Activated CD4-positive, alpha-beta memory T cell treated with anti-CD3 and anti-CD28 coated beads for 36 hours (primary cell): ENCODE measurements at regions not wholly inside any gene's neighbourhood (a gene's known extent, or its start where the extent isn't known, plus 50 kb on each side); places are given as distances from the start of the nearest gene placed in this dataset.
"Not testable (repeated sequence)": the region's sequence is repeated elsewhere in the genome, so short reads cannot be mapped to it uniquely, and the experiment has no call there.

Experiments used
- CTCF ChIA-PET: fragments of 350-600 bp; sonication (Branson Sonifier 250); formaldehyde crosslinking; loops from one replicate; lab custom pipeline; 2021; ENCODE audit warnings: antibody characterized with exemption, inconsistent platforms; lab: Charles Lee
- POLR2A ChIA-PET: fragments of 350-600 bp; sonication (Branson Sonifier 250); formaldehyde crosslinking; loops from one replicate; lab custom pipeline; 2021; ENCODE audit warnings: antibody characterized with exemption; lab: Charles Lee
- DNase-seq: peaks from one replicate; pipeline ENCODE4 v3.0.0-alpha.2; 2020
- H3K27ac Mint-ChIP-seq: one replicate; pipeline ENCODE4 v1.8.0; 2021; ENCODE audit warnings: mixed read lengths
- H3K27me3 Mint-ChIP-seq: one replicate; pipeline ENCODE4 v1.8.0; 2021; ENCODE audit warnings: mixed read lengths
- H3K36me3 Mint-ChIP-seq: one replicate; pipeline ENCODE4 v1.8.0; 2021; ENCODE audit warnings: mixed read lengths
- H3K4me1 Mint-ChIP-seq: one replicate; pipeline ENCODE4 v1.8.0; 2021; ENCODE audit warnings: low read depth, mixed read lengths
- H3K4me3 Mint-ChIP-seq: one replicate; pipeline ENCODE4 v1.8.0; 2021; ENCODE audit warnings: mild to moderate bottlenecking, mixed read lengths
- H3K9me3 Mint-ChIP-seq: one replicate; pipeline ENCODE4 v1.8.0; 2021; ENCODE audit warnings: mixed read lengths
- intact Hi-C: fragments of 100-400 bp; cut with micrococcal nuclease; formaldehyde crosslinking; loops from one replicate; pipeline ENCODE4 v1.15.1; 2023

- no peak overlapping the region for H3K4me3 Mint-ChIP-seq
- H3K4me1 Mint-ChIP-seq: no peaks in the 10 kb centered on the region
- POLR2A ChIA-PET: no interaction called here
- peaks cover 44% of the 10 kb centered on the region for H3K9me3 Mint-ChIP-seq
- H3K27ac Mint-ChIP-seq: no peak overlapping the region
- H3K36me3 Mint-ChIP-seq: peaks cover 4% of the 10 kb centered on the region
- intact Hi-C loops: no loop called here
- no peaks in the 10 kb centered on the region for H3K27me3 Mint-ChIP-seq
- no peak for DNase-seq
- CTCF ChIA-PET: no interaction called here
Observed at GRCh38 chrX:55981603-55982002, 250.6 kb upstream of the KLF8 start.

DNA sequence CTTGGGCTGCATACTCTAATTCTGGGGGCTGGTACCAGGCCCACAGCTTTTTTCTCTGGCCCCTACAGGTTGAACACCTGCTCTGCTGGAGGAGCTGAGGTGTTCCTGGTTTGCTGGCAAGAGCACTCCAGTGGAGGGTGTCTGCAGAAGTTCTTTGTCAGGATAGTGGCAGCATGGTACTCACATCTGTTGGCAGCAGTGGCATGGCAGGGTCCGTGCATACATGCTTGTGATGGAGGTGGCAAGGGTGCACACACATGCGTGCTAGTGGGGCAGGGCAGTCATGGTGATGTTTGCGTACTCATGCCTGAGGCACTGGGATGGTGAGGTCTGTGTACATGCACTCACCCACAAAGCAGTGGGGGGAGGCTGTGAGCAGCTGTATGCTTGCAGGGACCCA, 235.5 kb upstream of the KLF8 start:
- CTCF ChIA-PET: no interaction called here
- intact Hi-C loops: no loop called here
- Mint-ChIP-seq H3K27ac (no peak overlapping the region), H3K27me3 (no peaks in the 10 kb centered on the region), H3K36me3 (peaks cover 10% of the 10 kb centered on the region), H3K4me3 (no peak overlapping the region), H3K4me1 (no peaks in the 10 kb centered on the region), H3K9me3 (peaks cover 27% of the 10 kb centered on the region)
- POLR2A ChIA-PET: no interaction called here
- no peak for DNase-seq

DNA sequence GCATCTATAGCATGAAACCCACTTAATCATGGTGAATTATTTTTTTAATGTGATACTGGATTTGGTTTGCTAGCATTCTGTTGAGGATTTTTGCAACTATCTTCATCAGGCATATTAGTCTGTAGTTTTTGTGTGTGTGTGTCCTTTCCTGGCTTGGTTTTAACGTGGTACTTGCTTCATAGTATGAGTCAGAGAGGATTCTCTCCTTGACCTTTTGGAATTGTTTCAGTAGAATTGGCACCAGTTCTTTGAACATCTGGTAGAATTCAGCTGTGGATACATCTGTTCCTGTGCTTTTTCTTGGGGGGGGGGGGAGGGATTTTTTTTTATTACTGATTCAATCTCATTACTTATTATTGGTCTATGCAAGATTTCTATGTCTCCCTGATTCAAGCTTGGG, 232.0 kb upstream of the KLF8 start:
- no peak overlapping the region for H3K27ac Mint-ChIP-seq
- no peaks in the 10 kb centered on the region for H3K4me1 Mint-ChIP-seq
- H3K4me3 Mint-ChIP-seq: no peak overlapping the region
- no peak for DNase-seq
- intact Hi-C loops: no loop called here
- CTCF ChIA-PET: no interaction called here
- H3K9me3 Mint-ChIP-seq: peaks cover 1% of the 10 kb centered on the region
- H3K27me3 Mint-ChIP-seq: no peaks in the 10 kb centered on the region
- POLR2A ChIA-PET: no interaction called here
- peaks cover 4% of the 10 kb centered on the region for H3K36me3 Mint-ChIP-seq

- DNase-seq: no peak
- H3K4me3 Mint-ChIP-seq: no peak overlapping the region
- intact Hi-C loops: no loop called here
- ChIA-PET POLR2A (no interaction called here), CTCF (no interaction called here)
- H3K9me3 Mint-ChIP-seq: peaks cover 1% of the 10 kb centered on the region
- H3K27ac Mint-ChIP-seq: no peak overlapping the region
- H3K36me3 Mint-ChIP-seq: peaks cover 4% of the 10 kb centered on the region
- no peaks in the 10 kb centered on the region for H3K4me1 Mint-ChIP-seq
- no peaks in the 10 kb centered on the region for H3K27me3 Mint-ChIP-seq
Observed at GRCh38 chrX:56000729-56001128, 231.4 kb upstream of the KLF8 start.

DNA sequence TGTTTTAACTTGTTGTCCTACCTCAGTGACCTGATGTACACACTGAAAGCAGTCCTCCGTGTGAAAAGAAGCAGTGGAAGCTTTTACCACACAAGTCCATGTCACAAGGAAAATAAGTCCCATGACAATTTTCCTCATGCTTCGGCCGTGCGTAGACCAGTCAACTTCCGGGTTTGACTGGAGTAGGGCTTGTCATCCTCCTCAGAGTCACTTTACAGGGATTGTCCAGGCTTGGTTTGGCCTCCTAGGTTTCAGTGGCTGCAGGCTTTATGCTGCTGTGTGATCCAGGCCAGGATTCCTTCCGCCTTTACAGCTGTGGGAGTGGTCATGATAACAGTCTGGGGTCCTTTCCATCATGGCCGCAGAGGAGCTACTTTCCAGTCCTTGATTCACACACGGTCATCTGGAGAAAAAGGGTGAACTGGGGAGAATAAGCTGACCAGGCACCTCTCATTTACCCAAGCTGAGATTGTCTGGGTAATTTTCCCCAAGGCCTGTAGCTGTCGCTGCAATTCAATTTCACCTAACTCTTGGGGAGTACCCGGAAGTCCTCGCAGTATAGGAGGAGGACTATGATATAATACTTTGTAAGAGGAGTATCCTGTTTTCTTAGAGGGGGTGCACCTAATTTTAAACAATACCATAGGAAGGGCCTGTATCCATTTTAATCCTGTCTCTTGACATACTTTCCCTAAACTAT, 206.1 kb upstream of the KLF8 start:
- CTCF ChIA-PET: no interaction called here
- intact Hi-C loops: no loop called here
- H3K27me3 Mint-ChIP-seq: no peaks in the 10 kb centered on the region
- H3K36me3 Mint-ChIP-seq: no peaks in the 10 kb centered on the region
- no peak overlapping the region for H3K27ac Mint-ChIP-seq
- no peak overlapping the region for H3K4me3 Mint-ChIP-seq
- POLR2A ChIA-PET: no interaction called here
- no peak for DNase-seq
- H3K4me1 Mint-ChIP-seq: no peaks in the 10 kb centered on the region
- no peaks in the 10 kb centered on the region for H3K9me3 Mint-ChIP-seq

GRCh38 chrX:56026815-56027214, 205.3 kb upstream of the KLF8 start:
- POLR2A ChIA-PET: no interaction called here

GRCh38 chrX:56029188-56029587, 203.0 kb upstream of the KLF8 start:
- DNase-seq: no peak
- no peaks in the 10 kb centered on the region for H3K36me3 Mint-ChIP-seq
- intact Hi-C loops: no loop called here
- H3K4me3 Mint-ChIP-seq: no peak overlapping the region
- ChIA-PET CTCF (no interaction called here), POLR2A (no interaction called here)
- no peak overlapping the region for H3K27ac Mint-ChIP-seq
- H3K4me1 Mint-ChIP-seq: no peaks in the 10 kb centered on the region
- no peaks in the 10 kb centered on the region for H3K27me3 Mint-ChIP-seq
- H3K9me3 Mint-ChIP-seq: no peaks in the 10 kb centered on the region

More at GRCh38 chrX:56026815-56027214, 205.3 kb upstream of the KLF8 start:
- Mint-ChIP-seq H3K4me1 (no peaks in the 10 kb centered on the region), H3K9me3 (no peaks in the 10 kb centered on the region), H3K27me3 (no peaks in the 10 kb centered on the region), H3K27ac (no peak overlapping the region), H3K4me3 (no peak overlapping the region), H3K36me3 (no peaks in the 10 kb centered on the region)
- no peak for DNase-seq
- intact Hi-C loops: no loop called here
- CTCF ChIA-PET: no interaction called here

GRCh38 chrX:56029691-56030090, 202.5 kb upstream of the KLF8 start:
- CTCF ChIA-PET: no interaction called here
- POLR2A ChIA-PET: no interaction called here
- Mint-ChIP-seq H3K4me3 (no peak overlapping the region), H3K9me3 (no peaks in the 10 kb centered on the region), H3K27me3 (no peaks in the 10 kb centered on the region), H3K4me1 (no peaks in the 10 kb centered on the region), H3K27ac (no peak overlapping the region), H3K36me3 (no peaks in the 10 kb centered on the region)
- DNase-seq: no peak
- intact Hi-C loops: no loop called here

- Mint-ChIP-seq H3K36me3 (no peaks in the 10 kb centered on the region), H3K27me3 (no peaks in the 10 kb centered on the region), H3K4me3 (no peak overlapping the region), H3K27ac (no peak overlapping the region), H3K9me3 (peaks cover 9% of the 10 kb centered on the region), H3K4me1 (no peaks in the 10 kb centered on the region)
- ChIA-PET CTCF (no interaction called here), POLR2A (no interaction called here)
- DNase-seq: no peak
- intact Hi-C loops: no loop called here
Observed at GRCh38 chrX:56031409-56031808, 200.7 kb upstream of the KLF8 start.

DNA sequence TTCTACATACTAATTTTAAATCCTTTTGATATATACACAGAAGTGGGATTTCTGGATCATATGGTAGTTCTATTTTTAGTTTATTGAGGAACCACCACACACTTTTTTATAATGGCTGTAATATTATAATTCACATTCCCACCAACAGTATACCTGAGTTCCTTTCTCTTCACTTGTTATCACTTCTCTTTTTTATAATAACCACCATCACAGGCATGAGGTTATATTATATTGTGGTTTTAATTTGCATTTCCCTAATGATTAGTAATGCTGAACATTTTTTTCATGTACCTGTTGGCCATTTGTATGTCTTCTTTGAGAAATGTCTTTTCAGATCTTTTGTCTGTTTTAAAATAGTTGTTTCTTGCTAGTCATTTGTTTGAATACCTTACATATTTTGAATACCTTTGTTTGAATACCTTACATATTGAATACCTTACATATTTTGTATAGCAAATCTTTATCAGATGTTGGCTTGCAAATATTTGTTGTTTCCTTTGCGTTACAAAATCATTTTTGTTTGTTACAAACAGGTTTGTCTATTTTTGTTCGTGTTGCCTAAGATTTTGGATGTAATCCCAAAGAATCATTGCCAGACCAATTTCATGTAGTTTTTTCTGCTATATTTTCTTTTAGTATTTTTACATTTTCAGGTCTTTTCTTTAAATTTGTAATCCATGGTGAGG, 198.5 kb upstream of the KLF8 start:
- H3K27ac Mint-ChIP-seq: no peak overlapping the region
- H3K4me3 Mint-ChIP-seq: no peak overlapping the region
- ChIA-PET POLR2A (no interaction called here), CTCF (no interaction called here)
- no peak for DNase-seq
- H3K27me3 Mint-ChIP-seq: no peaks in the 10 kb centered on the region
- peaks cover 13% of the 10 kb centered on the region for H3K9me3 Mint-ChIP-seq
- H3K36me3 Mint-ChIP-seq: no peaks in the 10 kb centered on the region
- intact Hi-C loops: no loop called here
- no peaks in the 10 kb centered on the region for H3K4me1 Mint-ChIP-seq

GRCh38 chrX:56052673-56053330, 179.4 kb upstream of the KLF8 start:
- CTCF ChIA-PET, DNase-seq, intact Hi-C loops, H3K27ac Mint-ChIP-seq, H3K4me1 Mint-ChIP-seq, H3K4me3 Mint-ChIP-seq, H3K27me3 Mint-ChIP-seq, POLR2A ChIA-PET: not testable (repeated sequence)
- peaks cover 19% of the 10 kb centered on the region for H3K36me3 Mint-ChIP-seq
- H3K9me3 Mint-ChIP-seq: peaks cover 42% of the 10 kb centered on the region

DNA sequence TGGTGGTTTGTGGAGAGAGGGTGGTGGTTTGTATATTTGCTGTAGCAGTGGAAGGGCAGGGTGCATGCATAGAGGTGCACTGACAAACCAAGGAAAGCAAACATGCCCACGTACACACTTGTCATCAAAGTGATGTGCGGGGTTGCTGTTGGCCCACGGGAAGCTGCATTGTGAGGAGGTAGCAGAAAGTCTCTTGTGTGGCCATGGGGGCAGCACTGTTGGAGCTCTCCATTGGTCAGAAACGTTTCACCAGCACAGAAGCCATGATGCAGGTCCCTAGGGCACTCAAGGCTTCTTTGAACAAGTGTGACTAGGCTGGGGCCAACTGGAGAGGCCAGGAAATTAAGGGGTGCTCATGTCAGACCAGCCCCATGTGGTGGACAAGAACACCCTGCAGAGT, 174.8 kb upstream of the KLF8 start:
- intact Hi-C loops: no loop called here
- Mint-ChIP-seq H3K9me3 (peaks cover 67% of the 10 kb centered on the region), H3K4me3 (no peak overlapping the region), H3K27ac (no peak overlapping the region), H3K4me1 (no peaks in the 10 kb centered on the region), H3K36me3 (peaks cover 30% of the 10 kb centered on the region), H3K27me3 (no peaks in the 10 kb centered on the region)
- CTCF ChIA-PET: no interaction called here
- DNase-seq: no peak
- POLR2A ChIA-PET: no interaction called here

- Mint-ChIP-seq H3K36me3 (peaks cover 11% of the 10 kb centered on the region), H3K4me3 (no peak overlapping the region), H3K9me3 (peaks cover 33% of the 10 kb centered on the region), H3K27ac (no peak overlapping the region), H3K27me3 (no peaks in the 10 kb centered on the region), H3K4me1 (peaks cover 8% of the 10 kb centered on the region)
- ChIA-PET POLR2A (no interaction called here), CTCF (no interaction called here)
- DNase-seq: no peak
- intact Hi-C loops: no loop called here
Observed at GRCh38 chrX:56066016-56066415, 166.1 kb upstream of the KLF8 start.
